Panc1 (cell line): ENCODE measurements at regions not wholly inside any gene's neighbourhood (a gene's known extent, or its start where the extent isn't known, plus 50 kb on each side); places are given as distances from the start of the nearest gene placed in this dataset.

Source experiments
- SIN3A ChIP-seq: IDR thresholded peaks from 2 replicates; pipeline ENCODE4 v1.6.1; 2012; ENCODE audit warnings: low read depth, mild to moderate bottlenecking, low read length, moderate library complexity, borderline replicate concordance; ENCODE audit not compliant: insufficient read depth
- TF ChIP-seq, protein P1 (sequence below): fragments of 450-650 bp; IDR thresholded peaks from 2 replicates; pipeline ENCODE4 v1.5.1; 2017; ENCODE audit warnings: mild to moderate bottlenecking
- TF ChIP-seq, protein P2 (sequence below), 2 experiments: IDR thresholded peaks; 2 replicates each; pipeline ENCODE4 v1.6.1; 2011 to 2012; ENCODE audit warnings: low read depth in 2 of 2, control low read depth in 1 of 2, low read length in 1 of 2, mild to moderate bottlenecking in 1 of 2, moderate library complexity in 1 of 2; ENCODE audit not compliant: insufficient read depth in 1 of 2

DNA sequence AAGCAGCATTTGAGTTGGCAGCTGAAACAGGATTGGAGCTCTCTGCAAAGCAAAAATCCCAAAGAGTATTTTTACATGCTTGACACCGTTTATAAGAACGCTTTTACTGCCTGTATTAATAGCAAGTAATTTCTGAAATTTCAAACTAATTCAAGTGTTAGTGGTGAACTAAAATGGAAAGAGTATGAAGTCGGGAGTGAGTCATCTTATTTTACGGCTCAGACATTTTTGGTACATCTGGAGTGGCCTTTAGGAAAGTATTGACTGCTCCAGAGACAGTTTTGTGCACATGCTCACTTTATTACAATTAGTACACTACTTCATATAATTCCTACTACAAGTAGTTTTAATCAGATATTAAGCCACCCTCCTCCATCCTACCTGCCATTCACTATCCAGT lies 167.4 kb downstream of the SLITRK6 start:
- TF ChIP-seq, protein P1, sequence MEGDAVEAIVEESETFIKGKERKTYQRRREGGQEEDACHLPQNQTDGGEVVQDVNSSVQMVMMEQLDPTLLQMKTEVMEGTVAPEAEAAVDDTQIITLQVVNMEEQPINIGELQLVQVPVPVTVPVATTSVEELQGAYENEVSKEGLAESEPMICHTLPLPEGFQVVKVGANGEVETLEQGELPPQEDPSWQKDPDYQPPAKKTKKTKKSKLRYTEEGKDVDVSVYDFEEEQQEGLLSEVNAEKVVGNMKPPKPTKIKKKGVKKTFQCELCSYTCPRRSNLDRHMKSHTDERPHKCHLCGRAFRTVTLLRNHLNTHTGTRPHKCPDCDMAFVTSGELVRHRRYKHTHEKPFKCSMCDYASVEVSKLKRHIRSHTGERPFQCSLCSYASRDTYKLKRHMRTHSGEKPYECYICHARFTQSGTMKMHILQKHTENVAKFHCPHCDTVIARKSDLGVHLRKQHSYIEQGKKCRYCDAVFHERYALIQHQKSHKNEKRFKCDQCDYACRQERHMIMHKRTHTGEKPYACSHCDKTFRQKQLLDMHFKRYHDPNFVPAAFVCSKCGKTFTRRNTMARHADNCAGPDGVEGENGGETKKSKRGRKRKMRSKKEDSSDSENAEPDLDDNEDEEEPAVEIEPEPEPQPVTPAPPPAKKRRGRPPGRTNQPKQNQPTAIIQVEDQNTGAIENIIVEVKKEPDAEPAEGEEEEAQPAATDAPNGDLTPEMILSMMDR: no peak
- TF ChIP-seq, protein P2, sequence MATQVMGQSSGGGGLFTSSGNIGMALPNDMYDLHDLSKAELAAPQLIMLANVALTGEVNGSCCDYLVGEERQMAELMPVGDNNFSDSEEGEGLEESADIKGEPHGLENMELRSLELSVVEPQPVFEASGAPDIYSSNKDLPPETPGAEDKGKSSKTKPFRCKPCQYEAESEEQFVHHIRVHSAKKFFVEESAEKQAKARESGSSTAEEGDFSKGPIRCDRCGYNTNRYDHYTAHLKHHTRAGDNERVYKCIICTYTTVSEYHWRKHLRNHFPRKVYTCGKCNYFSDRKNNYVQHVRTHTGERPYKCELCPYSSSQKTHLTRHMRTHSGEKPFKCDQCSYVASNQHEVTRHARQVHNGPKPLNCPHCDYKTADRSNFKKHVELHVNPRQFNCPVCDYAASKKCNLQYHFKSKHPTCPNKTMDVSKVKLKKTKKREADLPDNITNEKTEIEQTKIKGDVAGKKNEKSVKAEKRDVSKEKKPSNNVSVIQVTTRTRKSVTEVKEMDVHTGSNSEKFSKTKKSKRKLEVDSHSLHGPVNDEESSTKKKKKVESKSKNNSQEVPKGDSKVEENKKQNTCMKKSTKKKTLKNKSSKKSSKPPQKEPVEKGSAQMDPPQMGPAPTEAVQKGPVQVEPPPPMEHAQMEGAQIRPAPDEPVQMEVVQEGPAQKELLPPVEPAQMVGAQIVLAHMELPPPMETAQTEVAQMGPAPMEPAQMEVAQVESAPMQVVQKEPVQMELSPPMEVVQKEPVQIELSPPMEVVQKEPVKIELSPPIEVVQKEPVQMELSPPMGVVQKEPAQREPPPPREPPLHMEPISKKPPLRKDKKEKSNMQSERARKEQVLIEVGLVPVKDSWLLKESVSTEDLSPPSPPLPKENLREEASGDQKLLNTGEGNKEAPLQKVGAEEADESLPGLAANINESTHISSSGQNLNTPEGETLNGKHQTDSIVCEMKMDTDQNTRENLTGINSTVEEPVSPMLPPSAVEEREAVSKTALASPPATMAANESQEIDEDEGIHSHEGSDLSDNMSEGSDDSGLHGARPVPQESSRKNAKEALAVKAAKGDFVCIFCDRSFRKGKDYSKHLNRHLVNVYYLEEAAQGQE (IDR thresholded peaks at IDR 0.05; ENCODE audit: insufficient read depth in 1 of 2, low read depth in 2 of 2, low read length in 1 of 2): no peak
- no peak for TF ChIP-seq SIN3A
